Cardiac fibroblast (primary cell): ENCODE measurements at regions not wholly inside any gene's neighbourhood (a gene's known extent, or its start where the extent isn't known, plus 50 kb on each side); places are given as distances from the start of the nearest gene placed in this dataset.
"Not testable (repeated sequence)": the region's sequence is repeated elsewhere in the genome, so short reads cannot be mapped to it uniquely, and the experiment has no call there.

ENCODE experiments used
- DNase-seq, 2 donors: peaks; one replicate each; pipeline versions ENCODE4 v3.0.0 to v3.0.0-alpha.2; 2010; ENCODE audit warnings: low read depth in 2 of 2
- H3K4me3 ChIP-seq, 2 donors: replicated peaks in 1 of 2; 1 replicate in 1 of 2; 2 replicates in 1 of 2; pipeline ENCODE4 v1.5.1; 2011; ENCODE audit warnings: low read depth in 2 of 2, low read length in 2 of 2, mild to moderate bottlenecking in 2 of 2, moderate library complexity in 1 of 2
- TF ChIP-seq, protein P1 (sequence below): IDR thresholded peaks from one replicate; pipeline ENCODE4 v1.5.1; 2011; ENCODE audit warnings: low read depth, mild to moderate bottlenecking, low read length, inconsistent platforms

DNA sequence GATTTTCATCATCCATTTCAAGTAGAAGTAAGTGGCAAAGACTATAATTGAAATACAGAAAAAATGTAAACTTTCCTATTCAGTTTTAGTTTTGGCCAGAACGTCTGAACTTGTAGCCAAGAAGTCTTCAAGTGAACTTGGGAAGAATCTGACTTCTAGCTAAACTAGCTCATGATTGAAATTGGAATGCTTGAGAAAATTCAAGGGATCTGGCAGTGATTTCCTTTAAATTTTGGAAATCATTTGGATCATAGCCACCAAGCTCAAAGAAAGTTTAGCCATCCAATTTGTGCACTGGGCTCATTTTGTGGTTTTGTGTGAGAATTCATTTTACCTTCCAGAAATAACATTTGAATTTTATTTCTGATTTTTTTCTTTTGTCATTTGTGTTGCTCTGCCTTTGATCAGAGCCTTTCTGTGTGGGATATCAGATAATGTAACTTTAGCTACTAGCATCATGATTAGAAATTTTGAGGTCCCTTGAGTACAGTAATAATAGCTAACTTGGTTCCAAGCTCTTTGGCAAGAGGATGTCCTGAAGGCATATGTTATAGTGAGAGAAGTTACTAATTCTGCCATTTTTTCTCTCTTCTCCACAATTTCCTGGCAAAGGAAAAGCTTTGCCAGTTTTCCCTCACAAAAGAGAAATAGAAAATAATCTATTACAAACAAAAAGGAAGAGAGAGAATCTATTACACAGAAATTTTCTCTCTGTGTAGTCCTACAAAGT, 2123.7 kb upstream of the RAG2 start:
- DNase-seq: peak in 1 of 2 donors; percentile 2
- TF ChIP-seq, protein P1, sequence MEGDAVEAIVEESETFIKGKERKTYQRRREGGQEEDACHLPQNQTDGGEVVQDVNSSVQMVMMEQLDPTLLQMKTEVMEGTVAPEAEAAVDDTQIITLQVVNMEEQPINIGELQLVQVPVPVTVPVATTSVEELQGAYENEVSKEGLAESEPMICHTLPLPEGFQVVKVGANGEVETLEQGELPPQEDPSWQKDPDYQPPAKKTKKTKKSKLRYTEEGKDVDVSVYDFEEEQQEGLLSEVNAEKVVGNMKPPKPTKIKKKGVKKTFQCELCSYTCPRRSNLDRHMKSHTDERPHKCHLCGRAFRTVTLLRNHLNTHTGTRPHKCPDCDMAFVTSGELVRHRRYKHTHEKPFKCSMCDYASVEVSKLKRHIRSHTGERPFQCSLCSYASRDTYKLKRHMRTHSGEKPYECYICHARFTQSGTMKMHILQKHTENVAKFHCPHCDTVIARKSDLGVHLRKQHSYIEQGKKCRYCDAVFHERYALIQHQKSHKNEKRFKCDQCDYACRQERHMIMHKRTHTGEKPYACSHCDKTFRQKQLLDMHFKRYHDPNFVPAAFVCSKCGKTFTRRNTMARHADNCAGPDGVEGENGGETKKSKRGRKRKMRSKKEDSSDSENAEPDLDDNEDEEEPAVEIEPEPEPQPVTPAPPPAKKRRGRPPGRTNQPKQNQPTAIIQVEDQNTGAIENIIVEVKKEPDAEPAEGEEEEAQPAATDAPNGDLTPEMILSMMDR: no peak
- no peak overlapping the region for H3K4me3 ChIP-seq

DNA sequence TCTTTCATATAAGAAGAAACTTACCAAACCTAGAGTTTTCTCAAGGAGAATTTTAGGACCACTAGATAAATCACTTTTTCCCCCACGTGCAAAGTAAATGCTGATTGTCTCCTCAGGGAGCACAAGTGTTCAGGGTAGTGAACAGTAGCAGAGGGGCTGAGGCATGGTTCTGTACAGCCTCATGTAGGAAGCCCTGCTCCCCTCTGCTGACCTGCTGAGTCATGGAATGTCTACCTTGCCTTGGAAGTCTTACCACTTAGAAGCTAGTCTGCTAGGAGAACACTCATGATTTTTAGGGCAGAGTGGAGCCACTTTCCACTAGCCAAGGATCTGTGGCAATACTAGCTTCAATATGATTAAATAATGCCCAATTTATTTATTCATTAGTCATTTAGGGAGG, 2120.6 kb upstream of the RAG2 start:
- TF ChIP-seq, protein P1: no peak
- no peak for DNase-seq
- no peak overlapping the region for H3K4me3 ChIP-seq

GRCh38 chr11:38718049-38718448, 2120.0 kb upstream of the RAG2 start:
- H3K4me3 ChIP-seq: no peak overlapping the region
- DNase-seq: peak in 1 of 2 donors; percentile 12
- TF ChIP-seq, protein P1: no peak

DNA sequence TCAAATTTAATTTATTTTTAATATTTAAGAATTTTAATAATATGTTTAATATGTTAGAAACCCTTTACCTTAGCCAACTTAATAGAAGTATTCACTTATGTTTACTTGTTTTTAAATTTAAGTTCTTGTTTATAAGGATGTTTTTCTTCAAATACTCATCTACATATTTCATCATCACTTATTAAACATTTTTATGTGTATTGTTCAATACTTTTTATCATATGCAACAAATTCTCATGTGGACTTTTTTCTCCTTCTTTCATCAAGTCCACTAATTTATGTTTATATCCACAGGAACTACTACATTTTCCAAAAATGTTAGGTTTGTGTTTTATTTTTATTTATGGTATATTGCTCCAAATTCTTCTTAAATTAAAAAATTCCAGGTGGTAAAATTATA, 2113.1 kb upstream of the RAG2 start:
- DNase-seq: no peak
- H3K4me3 ChIP-seq: no peak overlapping the region
- TF ChIP-seq, protein P1: no peak

GRCh38 chr11:38710262-38710661, 2112.2 kb upstream of the RAG2 start:
- TF ChIP-seq, protein P1: no peak
- H3K4me3 ChIP-seq: no peak overlapping the region
- no peak for DNase-seq

GRCh38 chr11:38700111-38700510, 2102.1 kb upstream of the RAG2 start:
- TF ChIP-seq, protein P1: no peak
- DNase-seq: no peak
- H3K4me3 ChIP-seq: no peak overlapping the region

- no peak overlapping the region for H3K4me3 ChIP-seq
- TF ChIP-seq, protein P1: no peak
- no peak for DNase-seq
These were observed 2095.3 kb upstream of the RAG2 start for GRCh38 chr11:38693306-38693705.

DNA sequence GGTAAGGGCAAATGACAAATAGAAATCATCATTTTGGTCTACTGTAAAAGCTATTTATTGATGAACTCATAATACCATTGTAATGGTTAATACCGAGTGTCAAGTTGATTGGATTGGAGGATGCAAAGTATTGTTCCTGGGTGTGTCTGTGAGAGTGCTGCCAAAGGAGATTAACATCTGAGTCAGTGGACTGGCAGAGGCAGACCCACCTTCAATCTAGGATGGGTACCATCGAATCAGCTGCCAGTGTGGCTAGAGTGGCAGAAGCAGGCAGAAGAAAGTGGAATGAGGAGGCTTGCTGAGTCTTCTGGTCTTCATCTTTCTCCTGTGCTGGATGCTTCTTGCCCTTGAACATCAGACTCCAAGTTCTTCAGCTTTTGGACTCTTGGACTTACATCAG, 2092.2 kb upstream of the RAG2 start:
- H3K4me3 ChIP-seq, DNase-seq: not testable (repeated sequence)
